HCT116 (cell line): ENCODE measurements at regions not wholly inside any gene's neighbourhood (a gene's known extent, or its start where the extent isn't known, plus 50 kb on each side); places are given as distances from the start of the nearest gene placed in this dataset.

Experiments
- ATAC-seq: fragments of 200-7000 bp; cut with Tn5 transposase; 2 replicates; pipeline ENCODE4 v1.9.1; 2020; ENCODE audit warnings: mild to moderate bottlenecking, moderate library complexity
- BruUV-seq: library from RNA; stranded (reverse); fragments of 400-500 nt; replicated peaks from 2 replicates; lab custom pipeline; 2021; lab: Mats Ljungman, UMichigan
- CTCF ChIA-PET: fragments of 300-600 bp; sonication (Branson Sonifier 250); formaldehyde crosslinking; loops from one replicate; lab custom pipeline; 2021; ENCODE audit warnings: antibody characterized with exemption; lab: Charles Lee
- POLR2A ChIA-PET: fragments of 300-600, 350-600 bp; sonication (Branson Sonifier 250); formaldehyde crosslinking; loops from one replicate; lab custom pipeline; 2021; ENCODE audit warnings: antibody characterized with exemption; lab: Charles Lee
- RAD21 ChIA-PET, 2 experiments: fragments of 300-600 bp; sonication (Branson Sonifier 250); formaldehyde crosslinking; loops; one replicate each; lab custom pipeline; 2023; ENCODE audit warnings: low total read pairs in 2 of 2; ENCODE audit not compliant: uncharacterized antibody in 2 of 2, unreplicated experiment in 2 of 2, low non-redundant PET in 1 of 2; lab: Charles Lee
- DNase-seq: peaks from one replicate; pipeline ENCODE4 v3.0.0-alpha.2; 2010; ENCODE audit warnings: low read depth, low spot score
- H2AFZ ChIP-seq: fragments of 200-600 bp; shearing (Covaris generic), sonication (generic); 2 replicates; pipeline ENCODE4 v1.6.1; 2017; ENCODE audit warnings: low read depth, mixed run types, mixed read lengths, antibody characterized with exemption, low read length; ENCODE audit not compliant: poor library complexity, severe bottlenecking
- H3K27ac ChIP-seq: 2 replicates; pipeline ENCODE4 v1.5.1; 2012; ENCODE audit warnings: low read depth, low read length
- H3K27me3 ChIP-seq: fragments of 200-600 bp; sonication (generic); 2 replicates; pipeline ENCODE4 v1.6.1; 2016; ENCODE audit warnings: mixed run types, low read length, mixed read lengths; ENCODE audit not compliant: insufficient read depth
- H3K36me3 ChIP-seq, 2 experiments: fragments of 200-500 bp in 1 of 2; fragments of 200-600 bp in 1 of 2; sonication (Bioruptor generic) in 1 of 2; sonication (generic) in 1 of 2; 2 replicates each; pipeline versions ENCODE4 v1.5.1 to v1.6.1; 2014 to 2016; ENCODE audit warnings: low read length in 2 of 2, inconsistent platforms in 1 of 2, mixed read lengths in 1 of 2, mixed run types in 1 of 2; ENCODE audit not compliant: insufficient read depth in 2 of 2, control insufficient read depth in 1 of 2
- H3K4me1 ChIP-seq, 2 experiments: fragments of 200-600 bp in 1 of 2; sonication (generic) in 1 of 2; 2 replicates each; pipeline versions ENCODE4 v1.5.1 to v1.6.1; 2012 to 2017; ENCODE audit warnings: low read length in 2 of 2, inconsistent platforms in 1 of 2, mild to moderate bottlenecking in 1 of 2, mixed read lengths in 1 of 2, mixed run types in 1 of 2, moderate library complexity in 1 of 2; ENCODE audit not compliant: insufficient read depth in 2 of 2, control insufficient read depth in 1 of 2
- H3K4me2 ChIP-seq: fragments of 200-600 bp; sonication (generic); 2 replicates; pipeline ENCODE4 v1.6.1; 2017; ENCODE audit warnings: mixed run types, low read length, mixed read lengths
- H3K4me3 ChIP-seq, 2 experiments: fragments of 200-600 bp in 1 of 2; sonication (generic) in 1 of 2; replicated peaks in 1 of 2; 2 replicates each; pipeline ENCODE4 v1.5.1; 2011 to 2016; ENCODE audit warnings: low read length in 2 of 2, control low read depth in 1 of 2, low read depth in 1 of 2, mild to moderate bottlenecking in 1 of 2, mixed read lengths in 1 of 2, mixed run types in 1 of 2
- H3K79me2 ChIP-seq: fragments of 200-600 bp; sonication (generic); 2 replicates; pipeline ENCODE4 v1.6.1; 2017; ENCODE audit warnings: mild to moderate bottlenecking, mixed run types, low read length, moderate library complexity, mixed read lengths; ENCODE audit not compliant: insufficient read depth
- H3K9ac ChIP-seq: fragments of 200-600 bp; sonication (generic); 2 replicates; pipeline ENCODE4 v1.6.1; 2016; ENCODE audit warnings: low read length, mixed read lengths
- H3K9me2 ChIP-seq: fragments of 200-600 bp; sonication (generic), shearing (Covaris generic); 2 replicates; pipeline ENCODE4 v1.6.1; 2017; ENCODE audit warnings: mixed run types, mild to moderate bottlenecking, moderate library complexity; ENCODE audit not compliant: insufficient read depth
- H3K9me3 ChIP-seq, 2 experiments: fragments of 200-500 bp in 1 of 2; fragments of 200-600 bp in 1 of 2; sonication (Bioruptor generic) in 1 of 2; sonication (generic) in 1 of 2; 2 replicates each; pipeline ENCODE4 v1.6.1; 2014 to 2017; ENCODE audit warnings: low read length in 2 of 2, mixed read lengths in 2 of 2, inconsistent platforms in 1 of 2, low read depth in 1 of 2, mild to moderate bottlenecking in 1 of 2, mixed run types in 1 of 2, moderate library complexity in 1 of 2; ENCODE audit not compliant: control insufficient read depth in 1 of 2, insufficient read depth in 1 of 2
- H4K20me1 ChIP-seq: fragments of 200-600 bp; sonication (generic), shearing (Covaris generic); 2 replicates; pipeline ENCODE4 v1.6.1; 2017; ENCODE audit warnings: mixed run types, mild to moderate bottlenecking, moderate library complexity; ENCODE audit not compliant: insufficient read depth
- CBX3 ChIP-seq: IDR thresholded peaks from 2 replicates; pipeline ENCODE4 v1.6.1; 2012; ENCODE audit warnings: low read depth
- CEBPB ChIP-seq: IDR thresholded peaks from 2 replicates; pipeline ENCODE4 v1.6.1; 2012; ENCODE audit warnings: low read depth
- EGR1 ChIP-seq: IDR thresholded peaks from 2 replicates; pipeline ENCODE4 v1.6.1; 2012; ENCODE audit warnings: low read depth
- EZH2 ChIP-seq: fragments of 200-600 bp; sonication (generic); IDR thresholded peaks from 2 replicates; pipeline ENCODE4 v1.6.1; 2017; ENCODE audit warnings: antibody characterized with exemption, mixed run types
- EZH2phosphoT487 ChIP-seq: fragments of 200-600 bp; IDR thresholded peaks from 2 replicates; pipeline ENCODE4 v1.6.1; 2018; ENCODE audit warnings: antibody characterized with exemption, borderline replicate concordance
- FOSL1 ChIP-seq: IDR thresholded peaks from 2 replicates; pipeline ENCODE4 v1.6.1; 2012; ENCODE audit warnings: low read depth
- POLR2A ChIP-seq: IDR thresholded peaks from 2 replicates; pipeline ENCODE4 v1.7.0; 2011; ENCODE audit warnings: borderline replicate concordance; ENCODE audit not compliant: insufficient read depth, insufficient read length; ENCODE audit errors: extremely low read depth
- SRF ChIP-seq: IDR thresholded peaks from 2 replicates; pipeline ENCODE4 v1.6.1; 2012; ENCODE audit warnings: low read depth
- TCF7L2 ChIP-seq: IDR thresholded peaks from 2 replicates; pipeline ENCODE4 v1.7.0; 2011; ENCODE audit warnings: borderline replicate concordance, inconsistent platforms; ENCODE audit not compliant: insufficient read depth, insufficient read length; ENCODE audit errors: extremely low read depth
- ZFX ChIP-seq: fragments of 450-650 bp; IDR thresholded peaks from 2 replicates; pipeline ENCODE4 v1.6.1; 2017
- intact Hi-C: fragments of 100-400 bp; cut with micrococcal nuclease; formaldehyde crosslinking; loops from 2 replicates; pipeline ENCODE4 v1.10.0; 2022
- TF ChIP-seq, protein P1 (sequence below): IDR thresholded peaks from 2 replicates; pipeline ENCODE4 v1.6.1; 2012
- TF ChIP-seq, protein P2 (sequence below): IDR thresholded peaks from 2 replicates; pipeline ENCODE4 v1.6.1; 2011; ENCODE audit warnings: mild to moderate bottlenecking, low read length, moderate library complexity; ENCODE audit not compliant: insufficient replicate concordance; ENCODE audit errors: extremely low read depth
- TF ChIP-seq, protein P3 (sequence below): IDR thresholded peaks from 2 replicates; pipeline ENCODE4 v1.6.1; 2012
- TF ChIP-seq, protein P4 (sequence below), 3 experiments: fragments of 200-600 bp in 1 of 3; sonication (generic) in 1 of 3; IDR thresholded peaks in 2 of 3; conservative IDR thresholded peaks in 1 of 3; 2 replicates each; pipeline ENCODE4 v1.5.1; 2012 to 2017; ENCODE audit warnings: low read depth in 2 of 3, low read length in 2 of 3, antibody characterized with exemption in 1 of 3, borderline replicate concordance in 1 of 3, control low read depth in 1 of 3, mild to moderate bottlenecking in 1 of 3, mixed read lengths in 1 of 3, mixed run types in 1 of 3, moderate library complexity in 1 of 3; ENCODE audit not compliant: insufficient read depth in 1 of 3
- TF ChIP-seq, protein P5 (sequence below): IDR thresholded peaks from 2 replicates; pipeline ENCODE4 v1.6.1; 2012; ENCODE audit warnings: low read depth

DNA sequence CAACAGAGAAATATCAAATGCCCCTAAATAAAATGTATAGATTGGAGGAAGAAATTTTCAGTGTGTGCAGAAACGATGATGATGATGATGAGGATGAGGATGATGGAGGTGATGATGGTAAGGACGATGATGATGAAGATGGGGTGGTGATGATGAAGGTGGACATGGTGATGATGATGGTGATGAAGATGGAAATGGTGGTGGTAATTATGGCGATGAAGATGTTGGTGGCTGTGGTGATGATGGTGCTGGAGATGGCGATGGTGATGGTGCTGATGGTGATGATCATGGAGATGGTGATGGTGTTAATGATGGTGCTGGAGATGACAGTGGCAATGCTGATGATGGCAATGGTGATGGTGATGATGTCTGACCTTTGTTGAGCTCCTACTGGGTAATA is 141.2 kb downstream of the DHX35 start (continued):
- TF ChIP-seq TCF7L2 (no peak), EZH2 (no peak), EZH2phosphoT487 (no peak), EGR1 (no peak)
- TF ChIP-seq, protein P1, sequence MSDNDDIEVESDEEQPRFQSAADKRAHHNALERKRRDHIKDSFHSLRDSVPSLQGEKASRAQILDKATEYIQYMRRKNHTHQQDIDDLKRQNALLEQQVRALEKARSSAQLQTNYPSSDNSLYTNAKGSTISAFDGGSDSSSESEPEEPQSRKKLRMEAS = no peak
- TF ChIP-seq, protein P2, sequence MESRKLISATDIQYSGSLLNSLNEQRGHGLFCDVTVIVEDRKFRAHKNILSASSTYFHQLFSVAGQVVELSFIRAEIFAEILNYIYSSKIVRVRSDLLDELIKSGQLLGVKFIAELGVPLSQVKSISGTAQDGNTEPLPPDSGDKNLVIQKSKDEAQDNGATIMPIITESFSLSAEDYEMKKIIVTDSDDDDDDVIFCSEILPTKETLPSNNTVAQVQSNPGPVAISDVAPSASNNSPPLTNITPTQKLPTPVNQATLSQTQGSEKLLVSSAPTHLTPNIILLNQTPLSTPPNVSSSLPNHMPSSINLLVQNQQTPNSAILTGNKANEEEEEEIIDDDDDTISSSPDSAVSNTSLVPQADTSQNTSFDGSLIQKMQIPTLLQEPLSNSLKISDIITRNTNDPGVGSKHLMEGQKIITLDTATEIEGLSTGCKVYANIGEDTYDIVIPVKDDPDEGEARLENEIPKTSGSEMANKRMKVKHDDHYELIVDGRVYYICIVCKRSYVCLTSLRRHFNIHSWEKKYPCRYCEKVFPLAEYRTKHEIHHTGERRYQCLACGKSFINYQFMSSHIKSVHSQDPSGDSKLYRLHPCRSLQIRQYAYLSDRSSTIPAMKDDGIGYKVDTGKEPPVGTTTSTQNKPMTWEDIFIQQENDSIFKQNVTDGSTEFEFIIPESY = no peak

DNA sequence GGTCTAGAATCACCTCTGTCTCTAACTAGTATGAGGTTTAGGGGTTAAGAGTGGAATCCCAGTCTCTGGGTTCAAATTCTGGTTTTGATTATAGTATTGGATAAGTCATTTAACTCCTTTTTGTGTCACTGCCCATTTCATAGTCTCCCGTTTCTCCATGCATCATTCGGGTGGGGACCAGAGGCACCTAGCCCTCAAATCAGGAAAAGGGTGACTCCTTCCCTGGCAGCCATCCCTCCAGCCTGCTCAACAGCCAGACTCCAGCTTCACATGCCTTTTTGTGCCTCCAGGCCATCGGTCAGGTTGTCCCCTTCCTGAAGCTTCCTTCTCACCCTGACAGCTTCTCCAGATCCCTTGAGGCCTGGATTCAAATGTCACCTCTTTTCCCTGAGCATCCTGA is 139.8 kb downstream of the DHX35 start:
- Histone ChIP-seq H3K36me3 (no peaks in the 10 kb centered on the region), H3K79me2 (no peaks in the 10 kb centered on the region), H3K4me2 (no peak overlapping the region), H3K9me2 (no peaks in the 10 kb centered on the region), H3K9me3 (no peaks in the 10 kb centered on the region), H2AFZ (no peak overlapping the region), H3K9ac (no peak overlapping the region), H3K27me3 (no peaks in the 10 kb centered on the region), H3K27ac (no peak overlapping the region), H3K4me3 (no peak overlapping the region), H4K20me1 (no peaks in the 10 kb centered on the region), H3K4me1 (peaks cover 0 to 5% of the 10 kb centered on the region in 2 experiments; a peak in 2 of 4 replicates)
- ChIA-PET RAD21 (no interaction called here), POLR2A (no interaction called here), CTCF (no interaction called here)
- intact Hi-C loops = no loop called here
- BruUV-seq = no TSS peak
- DNase-seq (no peak), ATAC-seq (no peak)
- TF ChIP-seq, protein P1 = no peak
- no peak for TF ChIP-seq ZFX
- TF ChIP-seq POLR2A = no peak
- TF ChIP-seq CEBPB = no peak
- TF ChIP-seq CBX3 = no peak
- TF ChIP-seq, protein P3, sequence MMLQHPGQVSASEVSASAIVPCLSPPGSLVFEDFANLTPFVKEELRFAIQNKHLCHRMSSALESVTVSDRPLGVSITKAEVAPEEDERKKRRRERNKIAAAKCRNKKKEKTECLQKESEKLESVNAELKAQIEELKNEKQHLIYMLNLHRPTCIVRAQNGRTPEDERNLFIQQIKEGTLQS = no peak
- TF ChIP-seq, protein P2 = no peak
- no peak for TF ChIP-seq FOSL1
- TF ChIP-seq, protein P4, sequence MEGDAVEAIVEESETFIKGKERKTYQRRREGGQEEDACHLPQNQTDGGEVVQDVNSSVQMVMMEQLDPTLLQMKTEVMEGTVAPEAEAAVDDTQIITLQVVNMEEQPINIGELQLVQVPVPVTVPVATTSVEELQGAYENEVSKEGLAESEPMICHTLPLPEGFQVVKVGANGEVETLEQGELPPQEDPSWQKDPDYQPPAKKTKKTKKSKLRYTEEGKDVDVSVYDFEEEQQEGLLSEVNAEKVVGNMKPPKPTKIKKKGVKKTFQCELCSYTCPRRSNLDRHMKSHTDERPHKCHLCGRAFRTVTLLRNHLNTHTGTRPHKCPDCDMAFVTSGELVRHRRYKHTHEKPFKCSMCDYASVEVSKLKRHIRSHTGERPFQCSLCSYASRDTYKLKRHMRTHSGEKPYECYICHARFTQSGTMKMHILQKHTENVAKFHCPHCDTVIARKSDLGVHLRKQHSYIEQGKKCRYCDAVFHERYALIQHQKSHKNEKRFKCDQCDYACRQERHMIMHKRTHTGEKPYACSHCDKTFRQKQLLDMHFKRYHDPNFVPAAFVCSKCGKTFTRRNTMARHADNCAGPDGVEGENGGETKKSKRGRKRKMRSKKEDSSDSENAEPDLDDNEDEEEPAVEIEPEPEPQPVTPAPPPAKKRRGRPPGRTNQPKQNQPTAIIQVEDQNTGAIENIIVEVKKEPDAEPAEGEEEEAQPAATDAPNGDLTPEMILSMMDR (IDR thresholded peaks at IDR 0.05 in 2 of 3, conservative IDR thresholded peaks at IDR 0.05 in 1 of 3; ENCODE audit: borderline replicate concordance in 1 of 3, insufficient read depth in 1 of 3, low read depth in 2 of 3, low read length in 2 of 3) = no peak
- no peak for TF ChIP-seq EGR1
- no peak for TF ChIP-seq SRF
- TF ChIP-seq, protein P5, sequence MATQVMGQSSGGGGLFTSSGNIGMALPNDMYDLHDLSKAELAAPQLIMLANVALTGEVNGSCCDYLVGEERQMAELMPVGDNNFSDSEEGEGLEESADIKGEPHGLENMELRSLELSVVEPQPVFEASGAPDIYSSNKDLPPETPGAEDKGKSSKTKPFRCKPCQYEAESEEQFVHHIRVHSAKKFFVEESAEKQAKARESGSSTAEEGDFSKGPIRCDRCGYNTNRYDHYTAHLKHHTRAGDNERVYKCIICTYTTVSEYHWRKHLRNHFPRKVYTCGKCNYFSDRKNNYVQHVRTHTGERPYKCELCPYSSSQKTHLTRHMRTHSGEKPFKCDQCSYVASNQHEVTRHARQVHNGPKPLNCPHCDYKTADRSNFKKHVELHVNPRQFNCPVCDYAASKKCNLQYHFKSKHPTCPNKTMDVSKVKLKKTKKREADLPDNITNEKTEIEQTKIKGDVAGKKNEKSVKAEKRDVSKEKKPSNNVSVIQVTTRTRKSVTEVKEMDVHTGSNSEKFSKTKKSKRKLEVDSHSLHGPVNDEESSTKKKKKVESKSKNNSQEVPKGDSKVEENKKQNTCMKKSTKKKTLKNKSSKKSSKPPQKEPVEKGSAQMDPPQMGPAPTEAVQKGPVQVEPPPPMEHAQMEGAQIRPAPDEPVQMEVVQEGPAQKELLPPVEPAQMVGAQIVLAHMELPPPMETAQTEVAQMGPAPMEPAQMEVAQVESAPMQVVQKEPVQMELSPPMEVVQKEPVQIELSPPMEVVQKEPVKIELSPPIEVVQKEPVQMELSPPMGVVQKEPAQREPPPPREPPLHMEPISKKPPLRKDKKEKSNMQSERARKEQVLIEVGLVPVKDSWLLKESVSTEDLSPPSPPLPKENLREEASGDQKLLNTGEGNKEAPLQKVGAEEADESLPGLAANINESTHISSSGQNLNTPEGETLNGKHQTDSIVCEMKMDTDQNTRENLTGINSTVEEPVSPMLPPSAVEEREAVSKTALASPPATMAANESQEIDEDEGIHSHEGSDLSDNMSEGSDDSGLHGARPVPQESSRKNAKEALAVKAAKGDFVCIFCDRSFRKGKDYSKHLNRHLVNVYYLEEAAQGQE = no peak
